ENCODE measurements at regions not wholly inside any gene's neighbourhood (a gene's known extent, or its start where the extent isn't known, plus 50 kb on each side); places are given as distances from the start of the nearest gene placed in this dataset.
"Not testable (repeated sequence)": the region's sequence is repeated elsewhere in the genome, so short reads cannot be mapped to it uniquely, and the experiment has no call there.

- H3K27ac ChIP-seq; H3K4me3 ChIP-seq (ENCODE audit: low read depth, low read length); DNase-seq; H3K36me3 ChIP-seq; H3K9me3 ChIP-seq (ENCODE audit: severe bottlenecking): not testable (repeated sequence)
- peaks cover 19% of the 10 kb centered on the region for H3K27me3 ChIP-seq (ENCODE audit: insufficient read depth, low read depth, severe bottlenecking)
Observed at GRCh38 chr22:11622774-11623173, 3905.2 kb upstream of the OR11H1 start.

GRCh38 chr22:11625711-11626421 is 3902.1 kb upstream of the OR11H1 start:
- not testable (repeated sequence) for DNase-seq; H3K4me3 ChIP-seq (ENCODE audit: low read depth, low read length); H3K27ac ChIP-seq; H3K36me3 ChIP-seq
- Histone ChIP-seq H3K27me3 (ENCODE audit: insufficient read depth, low read depth, severe bottlenecking) (peaks cover 14% of the 10 kb centered on the region), H3K9me3 (ENCODE audit: severe bottlenecking) (peaks cover 16% of the 10 kb centered on the region)

- Histone ChIP-seq H3K27me3 (ENCODE audit: insufficient read depth, low read depth, severe bottlenecking) (peaks cover 14% of the 10 kb centered on the region), H3K27ac (no peak overlapping the region), H3K9me3 (ENCODE audit: severe bottlenecking) (peaks cover 17% of the 10 kb centered on the region), H3K4me3 (ENCODE audit: low read depth, low read length) (no peak overlapping the region), H3K36me3 (no peaks in the 10 kb centered on the region)
- no peak for TF ChIP-seq CTCF (IDR thresholded peaks at IDR 0.05; ENCODE audit: low read depth, low read length)
- no peak for DNase-seq
Observed at GRCh38 chr22:11626422-11626773, 3901.6 kb upstream of the OR11H1 start.

GRCh38 chr22:11627036-11627435 is 3901.0 kb upstream of the OR11H1 start:
- H3K27me3 ChIP-seq (ENCODE audit: insufficient read depth, low read depth, severe bottlenecking), result peaks cover 14% of the 10 kb centered on the region
- not testable (repeated sequence) for H3K4me3 ChIP-seq (ENCODE audit: low read depth, low read length); H3K27ac ChIP-seq; H3K36me3 ChIP-seq; DNase-seq
- H3K9me3 ChIP-seq (ENCODE audit: severe bottlenecking), result peaks cover 17% of the 10 kb centered on the region

- no peak for TF ChIP-seq CTCF (IDR thresholded peaks at IDR 0.05; ENCODE audit: low read depth, low read length)
- no peaks in the 10 kb centered on the region for H3K36me3 ChIP-seq
- no peak overlapping the region for H3K4me3 ChIP-seq (ENCODE audit: low read depth, low read length)
- DNase-seq, result no peak
- peaks cover 14% of the 10 kb centered on the region for H3K27me3 ChIP-seq (ENCODE audit: insufficient read depth, low read depth, severe bottlenecking)
- H3K27ac ChIP-seq, result no peak overlapping the region
- peaks cover 17% of the 10 kb centered on the region for H3K9me3 ChIP-seq (ENCODE audit: severe bottlenecking)
Observed at GRCh38 chr22:11627436-11627797, 3900.6 kb upstream of the OR11H1 start.

GRCh38 chr22:11627798-11628650 is 3900.0 kb upstream of the OR11H1 start:
- no peak for DNase-seq
- peaks cover 17% of the 10 kb centered on the region for H3K9me3 ChIP-seq (ENCODE audit: severe bottlenecking)
- no peak overlapping the region for H3K4me3 ChIP-seq (ENCODE audit: low read depth, low read length)
- no peaks in the 10 kb centered on the region for H3K36me3 ChIP-seq
- H3K27ac ChIP-seq, result no peak overlapping the region
- TF ChIP-seq CTCF (IDR thresholded peaks at IDR 0.05; ENCODE audit: low read depth, low read length), result no peak
- H3K27me3 ChIP-seq (ENCODE audit: insufficient read depth, low read depth, severe bottlenecking), result peaks cover 9% of the 10 kb centered on the region

GRCh38 chr22:11628651-11629511 is 3899.1 kb upstream of the OR11H1 start:
- Histone ChIP-seq H3K4me3 (ENCODE audit: low read depth, low read length) (no peak overlapping the region), H3K9me3 (ENCODE audit: severe bottlenecking) (peaks cover 17% of the 10 kb centered on the region), H3K27me3 (ENCODE audit: insufficient read depth, low read depth, severe bottlenecking) (peaks cover 9% of the 10 kb centered on the region), H3K27ac (no peak overlapping the region), H3K36me3 (no peaks in the 10 kb centered on the region)
- DNase-seq, result no peak
- no peak for TF ChIP-seq CTCF (IDR thresholded peaks at IDR 0.05; ENCODE audit: low read depth, low read length)

All from WERI-Rb-1 (cell line).